IMR-90 (cell line): ENCODE measurements at regions not wholly inside any gene's neighbourhood (a gene's known extent, or its start where the extent isn't known, plus 50 kb on each side); places are given as distances from the start of the nearest gene placed in this dataset.

Source experiments
- ATAC-seq: fragments of 200-7000 bp; cut with Tn5 transposase; 2 replicates; pipeline ENCODE4 v1.9.1; 2020; ENCODE audit warnings: low read depth, mild to moderate bottlenecking, moderate library complexity
- BruUV-seq: library from RNA; stranded (reverse); fragments of 400-500 nt; replicated peaks from 2 replicates; lab custom pipeline; 2021; lab: Mats Ljungman, UMichigan
- CTCF ChIA-PET: fragments of 300-600 bp; formaldehyde crosslinking; extraction: SDS; loops from one replicate; lab custom pipeline; 2021; ENCODE audit warnings: antibody characterized with exemption; lab: Yijun Ruan, JAX
- POLR2A ChIA-PET: fragments of 300-600 bp; sonication (Branson Sonifier 250); formaldehyde crosslinking; loops from one replicate; lab custom pipeline; 2022; ENCODE audit warnings: antibody characterized with exemption; ENCODE audit not compliant: unreplicated experiment; lab: Charles Lee
- DNase-seq: peaks from one replicate; pipeline ENCODE4 v3.0.0; 2013
- H2AFZ ChIP-seq: replicated peaks from 2 replicates; pipeline ENCODE3; 2013; ENCODE audit warnings: low read length, mild to moderate bottlenecking; ENCODE audit not compliant: poor library complexity
- H2AK5ac ChIP-seq: 2 replicates; pipeline ENCODE4 v1.6.1; 2013; ENCODE audit warnings: low read depth, low read length, inconsistent platforms
- H2AK9ac ChIP-seq: replicated peaks from 2 replicates; pipeline ENCODE3; 2013; ENCODE audit warnings: mild to moderate bottlenecking, low read depth, low read length, moderate library complexity; ENCODE audit not compliant: poor library complexity
- H2BK120ac ChIP-seq: 2 replicates; pipeline ENCODE4 v1.6.1; 2013; ENCODE audit warnings: low read depth, low read length, inconsistent platforms
- H2BK15ac ChIP-seq: 3 replicates; pipeline ENCODE4 v1.6.1; 2013; ENCODE audit warnings: low read depth, low read length, inconsistent platforms
- H2BK20ac ChIP-seq: 2 replicates; pipeline ENCODE4 v1.6.1; 2013; ENCODE audit warnings: low read depth, mild to moderate bottlenecking, inconsistent platforms, low read length, moderate library complexity
- H2BK5ac ChIP-seq: 2 replicates; pipeline ENCODE4 v1.6.1; 2013; ENCODE audit warnings: mild to moderate bottlenecking, low read depth, low read length, inconsistent platforms; ENCODE audit not compliant: poor library complexity, severe bottlenecking
- H3K14ac ChIP-seq: replicated peaks from 2 replicates; pipeline ENCODE4 v1.6.1; 2013; ENCODE audit warnings: low read depth, low read length, inconsistent platforms
- H3K18ac ChIP-seq: 2 replicates; pipeline ENCODE4 v1.6.1; 2013; ENCODE audit warnings: low read depth, low read length, control low read depth
- H3K23ac ChIP-seq: 2 replicates; pipeline ENCODE4 v1.6.1; 2013; ENCODE audit warnings: low read depth, low read length, inconsistent platforms
- H3K27ac ChIP-seq: 2 replicates; pipeline ENCODE4 v1.5.1; 2013; ENCODE audit warnings: mild to moderate bottlenecking, control low read depth, low read length; ENCODE audit not compliant: insufficient read depth
- H3K27me3 ChIP-seq: 2 replicates; pipeline ENCODE4 v1.6.1; 2013; ENCODE audit warnings: low read length; ENCODE audit not compliant: control insufficient read depth, insufficient read depth
- H3K36me3 ChIP-seq: 2 replicates; pipeline ENCODE4 v1.6.1; 2013; ENCODE audit warnings: low read length, mixed read lengths; ENCODE audit not compliant: control insufficient read depth, insufficient read depth
- H3K4ac ChIP-seq: 2 replicates; pipeline ENCODE4 v1.6.1; 2013; ENCODE audit warnings: low read depth, low read length, inconsistent platforms
- H3K4me1 ChIP-seq: 2 replicates; pipeline ENCODE4 v1.6.1; 2013; ENCODE audit warnings: low read length, mixed read lengths; ENCODE audit not compliant: control insufficient read depth, insufficient read depth
- H3K4me2 ChIP-seq: 2 replicates; pipeline ENCODE4 v1.6.1; 2013; ENCODE audit warnings: low read depth, mild to moderate bottlenecking, control low read depth, low read length, moderate library complexity
- H3K4me3 ChIP-seq: 2 replicates; pipeline ENCODE4 v1.5.1; 2013; ENCODE audit warnings: low read depth, mild to moderate bottlenecking, control low read depth, low read length, moderate library complexity; ENCODE audit not compliant: insufficient read depth
- H3K56ac ChIP-seq: 2 replicates; pipeline ENCODE4 v1.6.1; 2013; ENCODE audit warnings: low read length, inconsistent platforms; ENCODE audit not compliant: insufficient read depth; ENCODE audit errors: extremely low read depth
- H3K79me1 ChIP-seq, 2 experiments: 2 replicates each; pipeline ENCODE4 v1.6.1; 2013; ENCODE audit warnings: low read length in 2 of 2, inconsistent platforms in 1 of 2, low read depth in 1 of 2
- H3K9ac ChIP-seq: 2 replicates; pipeline ENCODE4 v1.6.1; 2013; ENCODE audit warnings: low read depth, low read length, control low read depth
- H3K9me1 ChIP-seq: 2 replicates; pipeline ENCODE4 v1.6.1; 2013; ENCODE audit warnings: low read length, inconsistent platforms; ENCODE audit not compliant: insufficient read depth
- H3K9me3 ChIP-seq: 2 replicates; pipeline ENCODE4 v1.6.1; 2013; ENCODE audit warnings: low read length; ENCODE audit not compliant: control insufficient read depth, insufficient read depth
- H4K20me1 ChIP-seq: 2 replicates; pipeline ENCODE4 v1.6.1; 2013; ENCODE audit warnings: low read length, inconsistent platforms; ENCODE audit not compliant: insufficient read depth
- H4K5ac ChIP-seq: 2 replicates; pipeline ENCODE4 v1.6.1; 2013; ENCODE audit warnings: mild to moderate bottlenecking, low read depth, low read length, control low read depth
- H4K8ac ChIP-seq, 2 experiments: 2 replicates each; pipeline ENCODE4 v1.6.1; 2013; ENCODE audit warnings: low read depth in 2 of 2, low read length in 2 of 2, control low read depth in 1 of 2, inconsistent platforms in 1 of 2
- H4K91ac ChIP-seq: 2 replicates; pipeline ENCODE4 v1.6.1; 2013; ENCODE audit warnings: low read depth, low read length, inconsistent platforms; ENCODE audit not compliant: insufficient read depth
- BHLHE40 ChIP-seq: fragments of 150-350 bp; IDR thresholded peaks from 2 replicates; pipeline ENCODE4 v1.6.1; 2016; ENCODE audit warnings: mild to moderate bottlenecking, low read depth, low read length
- CEBPB ChIP-seq: IDR thresholded peaks from 2 replicates; pipeline ENCODE4 v1.6.1; 2012; ENCODE audit warnings: low read depth, low read length, improper control_type of control experiment
- CHD1 ChIP-seq: IDR thresholded peaks from 2 replicates; pipeline ENCODE4 v1.6.1; 2012; ENCODE audit warnings: low read depth, low read length, improper control_type of control experiment
- CTCF ChIP-seq: conservative IDR thresholded peaks from 2 replicates; pipeline ENCODE4 v1.5.1; 2012; ENCODE audit warnings: mild to moderate bottlenecking, low read depth, low read length, improper control_type of control experiment
- FOS ChIP-seq: fragments of 150-350 bp; IDR thresholded peaks from 2 replicates; pipeline ENCODE4 v1.6.1; 2016; ENCODE audit warnings: low read depth, low read length
- MAFK ChIP-seq: IDR thresholded peaks from 2 replicates; pipeline ENCODE4 v1.6.1; 2012; ENCODE audit warnings: low read depth, low read length, improper control_type of control experiment
- MAZ ChIP-seq: IDR thresholded peaks from 2 replicates; pipeline ENCODE4 v1.6.1; 2012; ENCODE audit warnings: low read depth, mild to moderate bottlenecking, low read length, improper control_type of control experiment, moderate library complexity, borderline replicate concordance
- MXI1 ChIP-seq: IDR thresholded peaks from 2 replicates; pipeline ENCODE4 v1.6.1; 2012; ENCODE audit warnings: low read depth, mild to moderate bottlenecking, low read length, moderate library complexity, borderline replicate concordance
- NFE2L2 ChIP-seq: fragments of 150-350 bp; IDR thresholded peaks from 2 replicates; pipeline ENCODE4 v1.6.1; 2016; ENCODE audit warnings: low read depth, mild to moderate bottlenecking, low read length
- POLR2A ChIP-seq: IDR thresholded peaks from 2 replicates; pipeline ENCODE4 v1.6.1; 2012; ENCODE audit warnings: mild to moderate bottlenecking, low read depth, low read length
- RAD21 ChIP-seq: IDR thresholded peaks from 2 replicates; pipeline ENCODE4 v1.6.1; 2012; ENCODE audit warnings: low read length, improper control_type of control experiment
- RCOR1 ChIP-seq: IDR thresholded peaks from 2 replicates; pipeline ENCODE4 v1.6.1; 2012; ENCODE audit warnings: mild to moderate bottlenecking, low read length, improper control_type of control experiment; ENCODE audit not compliant: insufficient replicate concordance
- RFX5 ChIP-seq: IDR thresholded peaks from 2 replicates; pipeline ENCODE4 v1.8.0; 2012; ENCODE audit warnings: low read depth, mild to moderate bottlenecking, low read length, moderate library complexity
- SMC3 ChIP-seq: fragments of 150-350 bp; IDR thresholded peaks from 2 replicates; pipeline ENCODE4 v1.6.1; 2016; ENCODE audit warnings: low read depth, mild to moderate bottlenecking, antibody characterized with exemption, low read length, moderate library complexity
- WGBS, 2 experiments: methylation state at CpG; one replicate each; pipeline versions ENCODE4 v1.1.5 to v1.1.7; 2013; ENCODE audit warnings: missing lambda C conversion rate in 2 of 2; ENCODE audit not compliant: insufficient read length in 1 of 2; ENCODE audit errors: extremely low coverage in 2 of 2; 5-methylcytosine and 5-hydroxymethylcytosine counted together
- dilution Hi-C: fragments of 300-500 bp; cut with HindIII; formaldehyde crosslinking; loops from one replicate; pipeline ENCODE4 v1.14.3; 2018; ENCODE audit warnings: low sequenced_read_pairs; ENCODE audit not compliant: unreplicated experiment
- in situ Hi-C: fragments of 300-500 bp; cut with MboI; formaldehyde crosslinking; loops from 3 replicates; pipeline ENCODE4 v1.14.3; 2019; ENCODE audit warnings: low sequenced_read_pairs, inconsistent platforms, mixed read lengths
- intact Hi-C: fragments of 100-400 bp; cut with micrococcal nuclease; formaldehyde crosslinking; loops from 2 replicates; pipeline ENCODE4 v1.10.0; 2022
- TF ChIP-seq, protein P1 (sequence below): fragments of 150-350 bp; IDR thresholded peaks from 2 replicates; pipeline ENCODE4 v1.6.1; 2017; ENCODE audit warnings: mild to moderate bottlenecking, antibody characterized with exemption, low read length, low read depth
- TF ChIP-seq, protein P2 (sequence below): fragments of 150-350 bp; IDR thresholded peaks from 2 replicates; pipeline ENCODE4 v1.6.1; 2016; ENCODE audit warnings: low read depth, mild to moderate bottlenecking, low read length, moderate library complexity, borderline replicate concordance

- ATAC-seq = no peak
- no peaks in the 10 kb centered on the region for H3K79me1 ChIP-seq
- H3K18ac ChIP-seq = no peak overlapping the region
- H2BK20ac ChIP-seq = no peak overlapping the region
- H3K9me1 ChIP-seq = no peaks in the 10 kb centered on the region
- no peak overlapping the region for H2AFZ ChIP-seq
- H2AK5ac ChIP-seq = no peak overlapping the region
- no peak overlapping the region for H3K56ac ChIP-seq
- no peak overlapping the region for H4K5ac ChIP-seq
- intact Hi-C loops (no loop called here), dilution Hi-C loops (no loop called here), in situ Hi-C loops (no loop called here)
- H3K9ac ChIP-seq = no peak overlapping the region
- H3K4me1 ChIP-seq = no peaks in the 10 kb centered on the region
- H2BK15ac ChIP-seq = no peak overlapping the region
- no peak for DNase-seq
- H4K8ac ChIP-seq = no peak overlapping the region
- H3K36me3 ChIP-seq = no peaks in the 10 kb centered on the region
- no peak overlapping the region for H3K23ac ChIP-seq
- no peak overlapping the region for H2AK9ac ChIP-seq
- H4K20me1 ChIP-seq = no peaks in the 10 kb centered on the region
- H3K27ac ChIP-seq = no peak overlapping the region
- no peak overlapping the region for H3K4me2 ChIP-seq
- no peak overlapping the region for H3K4me3 ChIP-seq
- no peak overlapping the region for H3K4ac ChIP-seq
- no peak overlapping the region for H2BK5ac ChIP-seq
- H3K27me3 ChIP-seq = no peaks in the 10 kb centered on the region
- 20% methylated on average over 1 of the region's 3 CpGs; no CpG with 5 or more reads in 1 of the 2 experiments for WGBS, 2 experiments
- POLR2A ChIA-PET = no interaction called here
- TF ChIP-seq MXI1 (no peak), FOS (no peak), CTCF (no peak), CHD1 (no peak), POLR2A (no peak), MAFK (no peak), RAD21 (no peak), BHLHE40 (no peak), MAZ (no peak), CEBPB (no peak), RFX5 (no peak), SMC3 (no peak), NFE2L2 (no peak), RCOR1 (no peak)
- TF ChIP-seq, protein P1, sequence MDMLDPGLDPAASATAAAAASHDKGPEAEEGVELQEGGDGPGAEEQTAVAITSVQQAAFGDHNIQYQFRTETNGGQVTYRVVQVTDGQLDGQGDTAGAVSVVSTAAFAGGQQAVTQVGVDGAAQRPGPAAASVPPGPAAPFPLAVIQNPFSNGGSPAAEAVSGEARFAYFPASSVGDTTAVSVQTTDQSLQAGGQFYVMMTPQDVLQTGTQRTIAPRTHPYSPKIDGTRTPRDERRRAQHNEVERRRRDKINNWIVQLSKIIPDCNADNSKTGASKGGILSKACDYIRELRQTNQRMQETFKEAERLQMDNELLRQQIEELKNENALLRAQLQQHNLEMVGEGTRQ = no peak
- TF ChIP-seq, protein P2, sequence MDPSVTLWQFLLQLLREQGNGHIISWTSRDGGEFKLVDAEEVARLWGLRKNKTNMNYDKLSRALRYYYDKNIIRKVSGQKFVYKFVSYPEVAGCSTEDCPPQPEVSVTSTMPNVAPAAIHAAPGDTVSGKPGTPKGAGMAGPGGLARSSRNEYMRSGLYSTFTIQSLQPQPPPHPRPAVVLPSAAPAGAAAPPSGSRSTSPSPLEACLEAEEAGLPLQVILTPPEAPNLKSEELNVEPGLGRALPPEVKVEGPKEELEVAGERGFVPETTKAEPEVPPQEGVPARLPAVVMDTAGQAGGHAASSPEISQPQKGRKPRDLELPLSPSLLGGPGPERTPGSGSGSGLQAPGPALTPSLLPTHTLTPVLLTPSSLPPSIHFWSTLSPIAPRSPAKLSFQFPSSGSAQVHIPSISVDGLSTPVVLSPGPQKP = no peak
- peaks cover 5% of the 10 kb centered on the region; the same call in 1 of the 2 replicates for H3K9me3 ChIP-seq
- no peak overlapping the region for H4K91ac ChIP-seq
- no peak overlapping the region for H3K14ac ChIP-seq
- CTCF ChIA-PET = no interaction called here
- BruUV-seq = no TSS peak
- no peak overlapping the region for H2BK120ac ChIP-seq
These were observed 81.4 kb downstream of the ADCYAP1 start for GRCh38 chr18:986051-986450.
